ENCODE measurements at regions not wholly inside any gene's neighbourhood (a gene's known extent, or its start where the extent isn't known, plus 50 kb on each side); places are given as distances from the start of the nearest gene placed in this dataset.
A peak's percentile ranks its signal among the peaks of the same experiment; 100 is the strongest.

GRCh38 chr12:63354969-63355368 is 204.0 kb upstream of the AVPR1A start:
- DNase-seq (ENCODE audit: low spot score): no peak
- Histone ChIP-seq H3K36me3 (ENCODE audit: insufficient read depth, low read length, poor library complexity, severe bottlenecking) (no peaks in the 10 kb centered on the region), H3K27ac (ENCODE audit: low read depth, low read length, poor library complexity, severe bottlenecking) (no peak overlapping the region), H3K4me3 (ENCODE audit: low read depth, low read length, poor library complexity, severe bottlenecking) (no peak overlapping the region), H3K9me3 (ENCODE audit: low read depth, low read length, poor library complexity, severe bottlenecking) (no peaks in the 10 kb centered on the region), H3K27me3 (replicated peaks; ENCODE audit: insufficient read depth, low read depth, low read length, poor library complexity) (no peaks in the 10 kb centered on the region), H3K4me1 (ENCODE audit: insufficient read depth, low read length, poor library complexity, severe bottlenecking) (peaks cover 3% of the 10 kb centered on the region)
- no TSS peak for BruUV-seq (replicated peaks)
- no peak for TF ChIP-seq EZH2 (IDR thresholded peaks at IDR 0.05; ENCODE audit: borderline replicate concordance, low read depth, low read length, poor library complexity, severe bottlenecking)
- TF ChIP-seq CTCF (conservative IDR thresholded peaks at IDR 0.05; ENCODE audit: low read depth, low read length): no peak
- ChIA-PET POLR2A (ENCODE audit: low non-redundant PET) (no interaction called here), CTCF (no interaction called here)
- intact Hi-C loops (cut with micrococcal nuclease; ENCODE audit: unreplicated experiment): no loop called here

DNA sequence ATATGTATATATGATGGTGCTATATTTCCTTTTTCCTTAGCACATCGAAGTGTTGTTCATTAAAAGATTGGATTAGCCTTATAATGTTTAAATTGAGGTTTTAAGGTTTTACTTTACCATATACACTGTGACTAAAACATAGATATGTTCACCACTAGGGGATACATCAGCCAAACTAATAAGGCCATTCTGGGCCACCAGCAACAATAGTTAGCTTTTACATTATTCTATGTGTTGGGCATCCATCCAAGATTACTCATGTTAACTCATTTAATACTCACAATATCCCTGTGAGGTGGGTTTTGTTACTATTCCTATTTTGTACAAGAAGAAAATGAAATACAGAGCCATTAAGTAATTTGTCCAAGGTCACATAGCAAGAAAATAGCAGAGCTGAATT is 202.6 kb upstream of the AVPR1A start:
- ChIA-PET CTCF (interaction anchor here (0.8 kb wide), 1 partner anchor 879 kb away, joined by 3 read pairs; no protein-coding TSS in a partner anchor), POLR2A (ENCODE audit: low non-redundant PET) (no interaction called here)
- TF ChIP-seq EZH2 (IDR thresholded peaks at IDR 0.05; ENCODE audit: borderline replicate concordance, low read depth, low read length, poor library complexity, severe bottlenecking): no peak
- peak; percentile 41 for TF ChIP-seq CTCF (conservative IDR thresholded peaks at IDR 0.05; ENCODE audit: low read depth, low read length)
- Histone ChIP-seq H3K4me1 (ENCODE audit: insufficient read depth, low read length, poor library complexity, severe bottlenecking) (peaks cover 3% of the 10 kb centered on the region), H3K9me3 (ENCODE audit: low read depth, low read length, poor library complexity, severe bottlenecking) (no peaks in the 10 kb centered on the region), H3K36me3 (ENCODE audit: insufficient read depth, low read length, poor library complexity, severe bottlenecking) (no peaks in the 10 kb centered on the region), H3K27me3 (replicated peaks; ENCODE audit: insufficient read depth, low read depth, low read length, poor library complexity) (no peaks in the 10 kb centered on the region), H3K4me3 (ENCODE audit: low read depth, low read length, poor library complexity, severe bottlenecking) (no peak overlapping the region), H3K27ac (ENCODE audit: low read depth, low read length, poor library complexity, severe bottlenecking) (no peak overlapping the region)
- BruUV-seq (replicated peaks): no TSS peak
- intact Hi-C loops (cut with micrococcal nuclease; ENCODE audit: unreplicated experiment): no loop called here
- peak; percentile 66 for DNase-seq (ENCODE audit: low spot score)

- H3K4me1 ChIP-seq (ENCODE audit: insufficient read depth, low read length, poor library complexity, severe bottlenecking): peaks cover 3% of the 10 kb centered on the region
- no peak overlapping the region for H3K4me3 ChIP-seq (ENCODE audit: low read depth, low read length, poor library complexity, severe bottlenecking)
- H3K27me3 ChIP-seq (replicated peaks; ENCODE audit: insufficient read depth, low read depth, low read length, poor library complexity): no peaks in the 10 kb centered on the region
- TF ChIP-seq EZH2 (IDR thresholded peaks at IDR 0.05; ENCODE audit: borderline replicate concordance, low read depth, low read length, poor library complexity, severe bottlenecking) (no peak), CTCF (conservative IDR thresholded peaks at IDR 0.05; ENCODE audit: low read depth, low read length) (no peak)
- no peak for DNase-seq (ENCODE audit: low spot score)
- intact Hi-C loops (cut with micrococcal nuclease; ENCODE audit: unreplicated experiment): no loop called here
- BruUV-seq (replicated peaks): no TSS peak
- H3K27ac ChIP-seq (ENCODE audit: low read depth, low read length, poor library complexity, severe bottlenecking): no peak overlapping the region
- no peaks in the 10 kb centered on the region for H3K9me3 ChIP-seq (ENCODE audit: low read depth, low read length, poor library complexity, severe bottlenecking)
- ChIA-PET POLR2A (ENCODE audit: low non-redundant PET) (no interaction called here), CTCF (no interaction called here)
- H3K36me3 ChIP-seq (ENCODE audit: insufficient read depth, low read length, poor library complexity, severe bottlenecking): no peaks in the 10 kb centered on the region
Measured at GRCh38 chr12:63351370-63351769, 200.4 kb upstream of the AVPR1A start.

All from A673 (cell line).